NCI-H774 (cell line): ENCODE measurements at regions not wholly inside any gene's neighbourhood (a gene's known extent, or its start where the extent isn't known, plus 50 kb on each side); places are given as distances from the start of the nearest gene placed in this dataset.
"Not testable (repeated sequence)": the region's sequence is repeated elsewhere in the genome, so short reads cannot be mapped to it uniquely, and the experiment has no call there.

Experiments used
- DNase-seq: peaks from one replicate; lab custom pipeline; 2025; lab: John Stamatoyannopoulos, UW

- no peak for DNase-seq
These were observed 71.9 kb downstream of the DYNAP start for GRCh38 chr18:54662986-54663385.

DNA sequence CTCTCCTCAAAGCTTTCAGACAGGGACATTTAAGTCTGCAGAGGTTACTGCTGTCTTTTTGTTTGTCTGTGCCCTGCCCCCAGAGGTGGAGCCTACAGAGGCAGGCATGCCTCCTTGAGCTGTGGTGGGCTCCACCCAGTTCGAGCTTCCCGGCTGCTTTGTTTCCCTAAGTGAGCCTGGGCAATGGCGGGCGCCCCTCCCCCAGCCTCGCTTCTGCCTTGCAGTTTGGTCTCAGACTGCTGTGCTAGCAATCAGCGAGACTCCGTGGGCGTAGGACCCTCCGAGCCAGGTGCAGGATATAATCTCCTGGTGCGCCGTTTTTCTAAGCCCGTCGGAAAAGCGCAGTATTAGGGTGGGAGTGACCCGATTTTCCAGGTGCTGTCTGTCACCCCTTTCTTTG, 78.7 kb downstream of the DYNAP start:
- not testable (repeated sequence) for DNase-seq

- peak; percentile 38 for DNase-seq
These were observed 80.3 kb downstream of the DYNAP start for GRCh38 chr18:54671291-54671881.

DNA sequence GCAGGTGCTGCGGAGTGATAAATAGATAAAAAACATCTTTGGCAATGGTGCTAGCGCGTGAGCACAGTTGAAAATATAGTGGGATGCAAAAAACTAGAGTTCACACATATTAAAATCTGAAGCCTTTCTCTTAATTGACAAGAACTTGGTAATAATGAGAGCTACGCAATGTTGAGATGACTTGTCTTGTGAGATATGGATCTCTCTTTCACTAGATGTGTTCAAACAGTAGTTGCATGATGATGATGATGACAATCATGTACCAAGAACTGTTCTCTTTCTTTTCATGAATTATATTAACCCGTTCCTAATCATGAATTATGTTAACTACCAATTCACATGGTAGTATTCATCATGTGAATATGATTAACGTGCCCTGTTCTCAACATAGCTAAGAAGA, 81.1 kb downstream of the DYNAP start:
- DNase-seq, result no peak

- no peak for DNase-seq
These were observed 81.9 kb downstream of the DYNAP start for GRCh38 chr18:54672846-54673475.

DNA sequence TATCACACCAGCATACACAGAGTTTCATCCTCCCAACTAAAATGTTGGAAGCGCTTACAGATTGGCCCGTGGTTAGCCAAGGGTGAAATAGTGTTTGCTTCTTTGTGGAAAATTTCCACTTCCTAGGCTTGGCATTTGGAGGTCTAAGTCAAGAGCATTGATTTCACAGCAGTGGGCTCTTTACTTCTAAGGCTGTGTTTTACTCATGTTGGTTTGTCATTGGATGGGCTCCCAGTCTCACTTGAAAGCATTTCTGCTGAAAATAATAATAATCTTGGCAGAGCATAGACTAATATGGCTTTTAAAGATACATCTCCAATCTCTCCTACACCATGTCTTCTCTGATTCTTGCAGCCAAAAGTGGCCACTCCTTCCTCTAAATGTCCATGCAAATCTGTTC, 82.9 kb downstream of the DYNAP start:
- DNase-seq, result no peak

- no peak for DNase-seq
These were observed 84.0 kb downstream of the DYNAP start for GRCh38 chr18:54675076-54675475.

- peak; percentile 15 for DNase-seq
These were observed 88.5 kb downstream of the DYNAP start for GRCh38 chr18:54679318-54680149.

DNA sequence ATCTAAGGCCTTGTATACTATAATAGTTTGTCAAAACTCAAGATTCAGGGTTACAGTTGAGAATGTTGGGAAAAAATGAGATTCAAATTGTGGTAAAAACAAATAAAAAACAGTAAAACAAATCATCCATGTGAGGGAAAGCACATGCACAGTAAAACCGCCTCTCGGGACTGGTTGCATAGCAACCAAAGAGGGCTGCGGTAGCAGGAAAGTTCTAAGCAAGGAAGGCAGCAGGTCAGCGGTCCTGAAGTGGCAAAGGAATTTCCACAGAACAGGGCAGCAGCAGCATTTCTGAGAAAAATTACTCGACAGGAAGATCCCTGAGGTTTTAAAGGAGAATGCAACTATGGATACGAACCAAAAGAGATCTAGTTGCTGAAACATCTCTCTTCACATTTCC, 93.7 kb downstream of the DYNAP start:
- DNase-seq, result no peak

- DNase-seq, result no peak
These were observed 98.3 kb downstream of the DYNAP start for GRCh38 chr18:54689319-54689718.

- no peak for DNase-seq
These were observed 99.2 kb downstream of the DYNAP start for GRCh38 chr18:54690198-54690597.

DNA sequence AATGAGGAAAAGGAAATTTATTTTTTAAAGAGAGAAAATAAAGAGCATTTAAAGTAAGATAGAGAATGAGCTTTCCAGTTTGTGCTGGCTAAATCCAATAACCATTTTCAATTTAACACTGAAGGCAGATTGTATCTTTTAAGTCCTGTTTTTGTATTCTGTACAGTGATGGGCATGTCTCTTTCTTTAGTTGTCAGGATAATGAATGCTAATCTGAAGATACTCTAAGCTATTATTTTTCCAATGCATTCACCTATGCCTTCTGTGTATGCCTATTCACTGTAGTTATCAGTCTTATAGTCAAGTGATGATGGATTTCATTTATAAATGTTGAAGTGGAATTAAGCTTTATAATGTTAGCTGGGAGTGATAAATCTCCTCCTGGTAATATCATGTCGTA, 101.4 kb downstream of the DYNAP start:
- no peak for DNase-seq

- no peak for DNase-seq
These were observed 105.7 kb downstream of the DYNAP start for GRCh38 chr18:54696616-54697293.

- no peak for DNase-seq
These were observed 109.5 kb downstream of the DYNAP start for GRCh38 chr18:54700580-54700979.

- no peak for DNase-seq
These were observed 111.6 kb downstream of the DYNAP start for GRCh38 chr18:54702686-54703085.

- no peak for DNase-seq
These were observed 118.0 kb upstream of the RAB27B start for GRCh38 chr18:54710074-54710899.

DNA sequence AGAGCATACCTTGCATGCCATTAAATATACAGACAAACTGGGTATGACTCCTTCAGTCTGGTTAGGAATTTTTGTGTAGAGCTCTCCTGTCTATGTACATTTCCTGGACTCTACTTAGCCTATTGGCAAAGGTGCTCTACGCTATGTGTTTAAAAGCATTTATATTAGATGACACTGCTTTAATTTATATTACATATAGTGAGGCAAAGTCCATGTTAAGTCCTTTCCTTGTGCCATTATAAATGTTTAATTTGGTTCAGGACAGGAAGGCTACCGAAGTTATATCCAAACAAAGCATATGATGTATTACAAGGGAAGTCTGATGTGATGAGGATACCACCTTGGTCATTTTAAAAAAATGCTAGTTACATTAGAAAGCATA, 117.4 kb upstream of the RAB27B start:
- DNase-seq, result no peak

GRCh38 chr18:54712306-54712705, 116.0 kb upstream of the RAB27B start:
- no peak for DNase-seq

GRCh38 chr18:54712758-54713157, 115.5 kb upstream of the RAB27B start:
- DNase-seq, result no peak

GRCh38 chr18:54713386-54713785, 114.9 kb upstream of the RAB27B start:
- no peak for DNase-seq

DNA sequence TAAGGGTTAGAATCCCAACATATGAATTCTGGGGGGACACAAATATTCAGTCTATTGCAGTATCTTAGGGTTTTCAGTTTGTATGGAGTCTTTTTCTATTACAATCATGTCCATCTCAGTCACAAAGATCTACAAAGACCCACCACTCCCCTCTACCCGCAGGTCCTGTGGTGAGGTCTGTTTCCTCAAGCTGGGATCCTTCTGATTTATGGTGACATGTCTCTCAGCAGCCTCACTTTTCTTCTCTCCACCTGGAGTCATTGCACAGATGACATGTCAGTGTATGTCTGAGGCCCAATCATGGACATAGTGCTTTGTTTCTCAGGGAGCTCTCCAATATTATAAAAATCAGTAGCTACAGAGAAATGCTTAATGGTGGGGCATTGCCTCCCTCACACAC, 113.4 kb upstream of the RAB27B start:
- no peak for DNase-seq

- DNase-seq, result no peak
These were observed 111.7 kb upstream of the RAB27B start for GRCh38 chr18:54716586-54716985.
